D721Med (cell line): ENCODE measurements at regions not wholly inside any gene's neighbourhood (a gene's known extent, or its start where the extent isn't known, plus 50 kb on each side); places are given as distances from the start of the nearest gene placed in this dataset.

Source experiments
- DNase-seq: peaks from one replicate; pipeline ENCODE4 v3.0.0; 2011; ENCODE audit warnings: low spot score; ENCODE audit not compliant: insufficient read length
- FAIRE-seq: peaks from 2 replicates; lab custom pipeline; 2011; peaks lifted over from hg19 to GRCh38; lab: Jason Lieb, UNC
- TF ChIP-seq, protein P1 (sequence below): IDR thresholded peaks from 2 replicates; pipeline ENCODE4 v1.5.1; 2012; ENCODE audit warnings: mild to moderate bottlenecking, control low read depth; ENCODE audit not compliant: insufficient read depth; ENCODE audit errors: missing control alignments

DNA sequence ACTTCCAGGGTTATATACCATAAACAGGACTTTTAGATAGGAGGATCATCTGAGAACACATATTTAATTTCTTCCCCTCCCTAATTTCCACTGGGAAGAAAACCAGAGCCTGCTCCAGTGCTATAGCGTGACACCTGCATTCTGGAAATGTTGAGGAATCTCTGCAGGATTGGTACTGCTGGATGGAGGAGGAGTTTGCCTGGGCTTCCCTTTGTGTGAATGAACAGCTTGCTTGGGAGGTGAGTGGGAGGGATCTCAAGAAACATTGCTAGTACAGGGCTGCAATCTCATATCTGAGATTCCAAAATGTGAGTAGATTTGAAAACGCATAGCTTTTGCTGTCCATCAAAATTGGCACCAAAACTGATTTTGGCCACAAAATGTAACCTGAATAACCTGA lies 295.9 kb upstream of the RGMA start:
- no peak for DNase-seq
- no peak for FAIRE-seq
- TF ChIP-seq, protein P1, sequence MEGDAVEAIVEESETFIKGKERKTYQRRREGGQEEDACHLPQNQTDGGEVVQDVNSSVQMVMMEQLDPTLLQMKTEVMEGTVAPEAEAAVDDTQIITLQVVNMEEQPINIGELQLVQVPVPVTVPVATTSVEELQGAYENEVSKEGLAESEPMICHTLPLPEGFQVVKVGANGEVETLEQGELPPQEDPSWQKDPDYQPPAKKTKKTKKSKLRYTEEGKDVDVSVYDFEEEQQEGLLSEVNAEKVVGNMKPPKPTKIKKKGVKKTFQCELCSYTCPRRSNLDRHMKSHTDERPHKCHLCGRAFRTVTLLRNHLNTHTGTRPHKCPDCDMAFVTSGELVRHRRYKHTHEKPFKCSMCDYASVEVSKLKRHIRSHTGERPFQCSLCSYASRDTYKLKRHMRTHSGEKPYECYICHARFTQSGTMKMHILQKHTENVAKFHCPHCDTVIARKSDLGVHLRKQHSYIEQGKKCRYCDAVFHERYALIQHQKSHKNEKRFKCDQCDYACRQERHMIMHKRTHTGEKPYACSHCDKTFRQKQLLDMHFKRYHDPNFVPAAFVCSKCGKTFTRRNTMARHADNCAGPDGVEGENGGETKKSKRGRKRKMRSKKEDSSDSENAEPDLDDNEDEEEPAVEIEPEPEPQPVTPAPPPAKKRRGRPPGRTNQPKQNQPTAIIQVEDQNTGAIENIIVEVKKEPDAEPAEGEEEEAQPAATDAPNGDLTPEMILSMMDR: no peak

DNA sequence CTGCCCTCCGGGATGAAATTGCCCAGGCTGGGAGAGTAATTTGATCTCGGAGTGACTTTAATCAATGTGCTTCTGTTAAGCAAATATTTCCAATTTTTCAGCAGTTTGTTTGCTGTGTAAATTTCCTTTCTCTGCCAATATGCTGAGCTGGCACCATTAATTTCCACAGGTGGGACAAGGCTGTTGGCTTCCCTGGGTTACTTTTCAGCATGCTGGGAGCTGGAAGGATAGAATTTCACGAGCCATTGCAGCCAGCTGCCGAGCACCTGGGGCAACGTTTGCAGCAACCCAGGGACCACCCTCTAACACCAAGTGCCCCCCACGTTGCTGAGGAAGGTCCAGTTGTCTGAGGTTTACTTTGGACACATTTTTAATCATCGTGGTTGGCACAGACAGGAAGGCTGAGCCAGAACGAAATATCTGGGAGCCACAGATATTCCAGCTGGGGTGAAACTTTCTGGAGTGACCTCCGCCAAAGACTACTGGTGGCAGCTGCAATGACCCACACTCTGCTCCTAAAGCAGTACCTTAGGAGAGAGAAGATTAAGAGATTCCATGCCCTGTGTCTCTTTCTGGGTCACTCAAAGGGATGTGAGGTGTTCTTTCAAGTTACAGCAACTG lies 293.3 kb upstream of the RGMA start:
- FAIRE-seq (no peak), DNase-seq (no peak)
- TF ChIP-seq, protein P1: no peak

DNA sequence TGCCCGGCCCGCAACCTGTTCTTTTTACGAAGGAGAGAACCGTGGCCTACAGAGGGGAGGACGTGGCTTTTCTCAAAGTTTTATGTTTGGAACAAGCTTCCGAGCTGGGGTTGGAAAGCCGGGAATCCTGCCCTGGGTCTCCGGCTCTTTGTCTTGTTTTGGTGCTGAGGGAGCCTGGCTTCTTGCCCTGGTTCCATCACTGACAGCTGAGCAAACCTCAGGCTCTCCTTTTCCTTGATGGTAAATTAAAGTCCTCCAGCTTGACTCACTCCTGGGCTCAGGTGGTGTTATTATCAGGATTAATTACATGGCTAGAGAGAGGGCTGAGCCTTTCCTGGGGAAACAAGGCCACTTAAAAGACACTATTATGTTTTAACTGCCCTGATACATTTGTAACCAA lies 289.5 kb upstream of the RGMA start:
- DNase-seq: no peak
- FAIRE-seq: no peak
- TF ChIP-seq, protein P1: no peak

DNA sequence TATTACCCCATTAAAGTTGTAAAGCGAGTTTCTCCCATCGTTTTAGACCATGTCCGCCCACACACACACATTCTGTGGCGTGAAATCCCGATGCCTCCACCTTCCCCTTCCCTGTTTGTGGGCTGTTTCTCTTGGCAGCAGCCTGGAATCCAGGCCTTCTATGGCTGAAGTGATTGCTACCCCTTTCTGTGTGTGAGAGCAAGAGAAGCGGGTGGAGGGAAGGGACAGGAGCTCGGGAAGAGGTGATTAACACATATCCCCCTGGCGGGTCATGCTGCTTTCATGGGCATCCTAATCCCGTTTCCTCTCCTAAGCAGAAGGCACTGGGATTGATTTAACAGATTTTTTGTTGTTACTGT lies 283.8 kb upstream of the RGMA start:
- no peak for DNase-seq
- FAIRE-seq: no peak
- TF ChIP-seq, protein P1: no peak

DNA sequence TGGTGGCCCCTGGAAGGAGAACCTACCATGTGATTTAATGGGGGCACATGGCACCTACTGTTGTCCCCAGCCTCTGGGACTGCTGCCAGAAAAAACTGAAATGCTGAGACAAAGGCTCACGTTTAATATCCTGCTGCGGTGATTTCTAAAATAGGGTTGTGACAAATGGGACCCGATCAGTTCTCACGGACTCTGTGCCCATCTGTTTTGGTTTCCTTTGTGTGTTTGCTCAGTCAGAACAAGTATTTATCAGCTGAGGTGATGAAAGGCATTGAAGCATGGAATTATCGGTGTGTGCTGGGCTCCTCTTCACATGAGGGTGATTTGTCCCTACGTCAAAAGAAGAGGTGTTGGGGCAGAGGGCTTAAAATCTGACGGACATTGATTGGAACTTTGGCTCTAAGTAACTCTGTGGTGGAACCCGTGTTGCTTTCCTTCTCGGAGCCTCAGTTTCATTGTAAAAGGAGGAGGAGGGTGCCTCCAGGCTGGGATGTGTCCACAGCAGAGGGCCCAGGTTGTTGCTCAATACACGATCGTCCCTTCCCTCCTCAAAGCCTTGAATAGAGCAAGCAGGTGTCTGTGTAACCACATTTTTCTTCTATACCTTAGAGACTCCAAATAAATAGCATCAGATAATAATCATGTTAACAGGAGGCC lies 283.3 kb upstream of the RGMA start:
- FAIRE-seq: no peak

DNA sequence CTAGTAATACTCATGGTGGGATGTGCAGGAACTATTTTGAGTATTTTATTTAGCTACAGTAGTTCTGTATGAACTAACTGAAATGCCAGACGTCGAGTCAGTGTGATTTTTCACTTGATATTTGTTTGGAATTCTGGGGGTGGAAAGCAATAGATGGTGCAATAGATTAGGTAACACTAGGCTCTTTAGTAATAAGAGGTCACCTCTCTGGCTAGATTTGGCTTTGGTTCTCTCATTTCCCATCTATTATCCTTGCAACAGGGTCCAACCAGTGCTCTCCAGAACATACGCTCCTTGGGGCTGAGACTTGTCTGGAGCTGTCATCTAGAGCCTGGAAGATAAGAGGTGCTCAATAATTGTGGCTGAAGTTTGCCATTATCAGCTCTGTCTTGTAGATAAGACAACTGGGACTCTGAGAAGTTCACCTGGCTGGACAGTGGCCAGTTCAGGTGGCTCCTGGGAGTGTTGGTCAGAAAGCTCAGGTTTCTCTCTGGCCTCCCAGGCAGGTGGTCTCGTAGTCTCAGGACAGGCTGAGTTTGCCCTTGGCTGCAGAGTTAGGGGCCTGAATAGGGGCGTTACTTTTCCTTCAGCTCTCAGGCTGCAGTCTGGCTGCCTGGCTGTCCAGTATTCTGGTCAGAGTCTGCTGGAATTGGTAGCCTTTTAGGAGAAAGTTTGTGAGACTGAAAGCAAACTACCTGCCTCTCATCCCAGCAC lies 277.5 kb upstream of the RGMA start:
- DNase-seq: no peak
- TF ChIP-seq, protein P1: no peak
- no peak for FAIRE-seq

More for the DNA sequence above, 283.3 kb upstream of the RGMA start:
- DNase-seq: no peak
- TF ChIP-seq, protein P1: no peak
